Vagina (tissue), 2 donors: ENCODE measurements at regions not wholly inside any gene's neighbourhood (a gene's known extent, or its start where the extent isn't known, plus 50 kb on each side); places are given as distances from the start of the nearest gene placed in this dataset.

Experiments used
- DNase-seq, 2 donors: peaks; one replicate each; pipeline ENCODE4 v3.0.0-alpha.2; 2017; ENCODE audit errors: extremely low spot score in 2 of 2
- H3K27ac ChIP-seq: fragments of 200-600 bp; sonication (generic); one replicate; pipeline ENCODE4 v1.5.1; 2019
- H3K27me3 ChIP-seq: fragments of 200-600 bp; sonication (generic); one replicate; pipeline ENCODE4 v1.5.1; 2019
- H3K36me3 ChIP-seq, 2 donors: fragments of 200-600 bp; sonication (generic); one replicate each; pipeline ENCODE4 v1.5.1; 2017 to 2019
- H3K4me1 ChIP-seq: fragments of 200-600 bp; sonication (generic); one replicate; pipeline ENCODE4 v1.5.1; 2019
- H3K4me3 ChIP-seq, 2 donors: fragments of 200-600 bp; sonication (generic); 1 replicate in 1 of 2; 2 replicates in 1 of 2; pipeline ENCODE4 v1.5.1; 2016 to 2019
- H3K9me3 ChIP-seq: fragments of 200-600 bp; sonication (generic); one replicate; pipeline ENCODE4 v1.5.1; 2019
- CTCF ChIP-seq, 3 experiments: fragments of 450-650 bp in 2 of 3; fragments of 200-600 bp in 1 of 3; sonication (generic) in 1 of 3; IDR thresholded peaks; one replicate each; pipeline ENCODE4 v1.5.1; 2017 to 2019; ENCODE audit warnings: antibody characterized with exemption in 3 of 3, mild to moderate bottlenecking in 2 of 3, moderate library complexity in 2 of 3
- POLR2A ChIP-seq, 2 donors: fragments of 450-650 bp; IDR thresholded peaks; one replicate each; pipeline ENCODE4 v1.6.1; 2017; ENCODE audit warnings: antibody characterized with exemption in 2 of 2, mild to moderate bottlenecking in 2 of 2, moderate library complexity in 2 of 2
- POLR2AphosphoS5 ChIP-seq, 2 donors: sonication (generic); formaldehyde crosslinking; IDR thresholded peaks; one replicate each; pipeline ENCODE4 v1.9.0; 2017; ENCODE audit warnings: antibody characterized with exemption in 2 of 2, mild to moderate bottlenecking in 2 of 2, low read depth in 1 of 2; ENCODE audit not compliant: insufficient read depth in 1 of 2
- intact Hi-C: fragments of 100-400 bp; cut with DNase I; formaldehyde crosslinking; loops from one replicate; pipeline ENCODE4 v1.15.1; 2023

GRCh38 chr10:131683941-131684340 is 216.9 kb upstream of the PPP2R2D start:
- Histone ChIP-seq H3K36me3 (no peaks in the 10 kb centered on the region), H3K4me3 (no peak overlapping the region), H3K27me3 (no peaks in the 10 kb centered on the region), H3K27ac (no peak overlapping the region), H3K4me1 (no peaks in the 10 kb centered on the region), H3K9me3 (no peaks in the 10 kb centered on the region)
- intact Hi-C loops: no loop called here
- DNase-seq: no peak
- TF ChIP-seq POLR2AphosphoS5 (IDR thresholded peaks at IDR 0.05; ENCODE audit: insufficient read depth in 1 of 2, low read depth in 1 of 2) (no peak), CTCF (IDR thresholded peaks at IDR 0.05) (no peak), POLR2A (IDR thresholded peaks at IDR 0.05) (no peak)

GRCh38 chr10:131685007-131685406 is 215.8 kb upstream of the PPP2R2D start:
- no peaks in the 10 kb centered on the region for H3K9me3 ChIP-seq
- no peaks in the 10 kb centered on the region for H3K36me3 ChIP-seq
- no peaks in the 10 kb centered on the region for H3K27me3 ChIP-seq
- no peak overlapping the region for H3K27ac ChIP-seq
- DNase-seq: no peak
- TF ChIP-seq POLR2AphosphoS5 (IDR thresholded peaks at IDR 0.05; ENCODE audit: insufficient read depth in 1 of 2, low read depth in 1 of 2) (no peak), POLR2A (IDR thresholded peaks at IDR 0.05) (no peak), CTCF (IDR thresholded peaks at IDR 0.05) (no peak)
- intact Hi-C loops: no loop called here
- H3K4me3 ChIP-seq: no peak overlapping the region
- H3K4me1 ChIP-seq: no peaks in the 10 kb centered on the region

GRCh38 chr10:131685576-131685975 is 215.2 kb upstream of the PPP2R2D start:
- intact Hi-C loops: no loop called here
- Histone ChIP-seq H3K9me3 (no peaks in the 10 kb centered on the region), H3K27me3 (no peaks in the 10 kb centered on the region), H3K36me3 (no peaks in the 10 kb centered on the region), H3K4me3 (no peak overlapping the region), H3K27ac (no peak overlapping the region), H3K4me1 (no peaks in the 10 kb centered on the region)
- DNase-seq: no peak
- TF ChIP-seq POLR2A (IDR thresholded peaks at IDR 0.05) (no peak), CTCF (IDR thresholded peaks at IDR 0.05) (no peak), POLR2AphosphoS5 (IDR thresholded peaks at IDR 0.05; ENCODE audit: insufficient read depth in 1 of 2, low read depth in 1 of 2) (no peak)

DNA sequence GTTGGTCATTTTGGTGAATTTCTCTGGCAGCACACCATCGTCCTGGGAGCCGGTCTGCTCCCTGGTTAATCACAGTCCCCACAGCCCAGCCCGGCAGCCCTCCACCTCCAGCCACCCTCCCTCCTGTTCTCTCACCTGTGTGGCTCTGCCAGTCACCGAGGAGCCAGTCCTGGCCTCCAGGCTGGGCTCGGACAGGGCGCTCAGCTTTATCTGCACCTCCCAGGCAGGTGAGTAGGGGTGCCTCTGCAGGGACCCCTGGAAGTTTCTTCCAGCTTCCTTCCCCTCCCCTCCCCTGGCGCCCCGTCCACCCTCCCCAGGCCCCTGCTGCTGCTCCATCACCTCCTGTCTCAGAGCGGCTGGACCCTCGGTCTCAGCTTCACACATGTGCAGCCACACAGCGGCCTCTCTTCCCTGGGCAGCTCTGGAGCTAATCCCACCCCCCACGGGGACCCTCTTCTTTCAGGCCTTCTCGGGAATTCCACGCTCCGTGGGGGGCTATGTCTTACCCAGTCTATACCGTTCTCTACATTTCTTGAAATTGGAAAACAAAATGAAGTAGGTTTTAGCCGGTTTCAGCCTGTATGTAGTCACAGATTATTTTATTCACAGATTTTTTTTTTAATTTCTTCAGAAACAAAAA is 213.9 kb upstream of the PPP2R2D start:
- DNase-seq: no peak
- no peak overlapping the region for H3K4me3 ChIP-seq
- H3K27me3 ChIP-seq: no peaks in the 10 kb centered on the region
- intact Hi-C loops: no loop called here
- H3K4me1 ChIP-seq: no peaks in the 10 kb centered on the region
- no peak overlapping the region for H3K27ac ChIP-seq
- H3K36me3 ChIP-seq: no peaks in the 10 kb centered on the region
- no peak for TF ChIP-seq POLR2A (IDR thresholded peaks at IDR 0.05)
- TF ChIP-seq POLR2AphosphoS5 (IDR thresholded peaks at IDR 0.05; ENCODE audit: insufficient read depth in 1 of 2, low read depth in 1 of 2): no peak
- no peak for TF ChIP-seq CTCF (IDR thresholded peaks at IDR 0.05)
- H3K9me3 ChIP-seq: no peaks in the 10 kb centered on the region

GRCh38 chr10:131688304-131688703 is 212.5 kb upstream of the PPP2R2D start:
- TF ChIP-seq CTCF (IDR thresholded peaks at IDR 0.05) (no peak), POLR2A (IDR thresholded peaks at IDR 0.05) (no peak), POLR2AphosphoS5 (IDR thresholded peaks at IDR 0.05; ENCODE audit: insufficient read depth in 1 of 2, low read depth in 1 of 2) (no peak)
- Histone ChIP-seq H3K36me3 (no peaks in the 10 kb centered on the region), H3K27me3 (no peaks in the 10 kb centered on the region), H3K4me3 (no peak overlapping the region), H3K9me3 (no peaks in the 10 kb centered on the region), H3K27ac (no peak overlapping the region), H3K4me1 (no peaks in the 10 kb centered on the region)
- no peak for DNase-seq
- intact Hi-C loops: no loop called here
